D341Med (cell line): ENCODE measurements at regions not wholly inside any gene's neighbourhood (a gene's known extent, or its start where the extent isn't known, plus 50 kb on each side); places are given as distances from the start of the nearest gene placed in this dataset.

Experiments used
- DNase-seq: peaks from one replicate; pipeline ENCODE4 v3.0.0; 2012; ENCODE audit warnings: low spot score

DNA sequence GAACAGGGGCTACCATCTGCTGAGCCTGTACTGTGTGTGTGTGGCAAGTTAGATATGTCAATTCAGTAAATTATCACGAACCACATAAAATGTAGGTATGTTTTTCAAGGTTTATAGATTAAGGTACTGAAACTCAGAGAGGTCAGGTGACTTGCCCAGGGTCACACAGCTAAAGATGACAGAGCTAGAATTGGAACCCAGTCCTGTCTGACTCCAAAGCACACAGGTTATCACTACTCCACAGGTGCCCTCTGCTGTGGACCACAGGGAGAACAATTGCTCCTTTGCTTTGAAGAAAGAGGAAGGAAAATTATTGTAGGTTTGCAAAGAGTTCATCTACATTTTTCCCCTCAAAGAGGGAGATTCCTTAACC is 229.7 kb upstream of the AGAP1 start:
- no peak for DNase-seq

DNA sequence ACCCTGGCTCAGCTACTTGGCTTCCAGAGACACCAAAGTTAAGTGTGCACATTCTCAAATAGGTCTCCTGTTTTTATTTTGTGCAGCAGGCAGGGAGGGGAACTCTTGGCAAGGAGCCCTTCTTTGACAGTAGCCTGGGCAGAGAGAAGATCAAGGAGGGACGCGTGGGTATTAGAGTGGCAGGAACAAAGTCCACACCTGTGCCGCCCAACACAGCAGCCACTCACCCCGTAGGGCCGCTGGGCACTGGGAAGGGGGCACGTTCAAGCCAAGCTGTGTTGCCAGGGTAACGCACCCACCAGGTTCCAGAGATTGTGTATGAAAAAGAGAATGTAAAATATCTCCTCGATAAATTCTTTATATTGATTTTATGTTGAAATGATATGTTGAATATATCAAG is 229.3 kb upstream of the AGAP1 start:
- no peak for DNase-seq

DNA sequence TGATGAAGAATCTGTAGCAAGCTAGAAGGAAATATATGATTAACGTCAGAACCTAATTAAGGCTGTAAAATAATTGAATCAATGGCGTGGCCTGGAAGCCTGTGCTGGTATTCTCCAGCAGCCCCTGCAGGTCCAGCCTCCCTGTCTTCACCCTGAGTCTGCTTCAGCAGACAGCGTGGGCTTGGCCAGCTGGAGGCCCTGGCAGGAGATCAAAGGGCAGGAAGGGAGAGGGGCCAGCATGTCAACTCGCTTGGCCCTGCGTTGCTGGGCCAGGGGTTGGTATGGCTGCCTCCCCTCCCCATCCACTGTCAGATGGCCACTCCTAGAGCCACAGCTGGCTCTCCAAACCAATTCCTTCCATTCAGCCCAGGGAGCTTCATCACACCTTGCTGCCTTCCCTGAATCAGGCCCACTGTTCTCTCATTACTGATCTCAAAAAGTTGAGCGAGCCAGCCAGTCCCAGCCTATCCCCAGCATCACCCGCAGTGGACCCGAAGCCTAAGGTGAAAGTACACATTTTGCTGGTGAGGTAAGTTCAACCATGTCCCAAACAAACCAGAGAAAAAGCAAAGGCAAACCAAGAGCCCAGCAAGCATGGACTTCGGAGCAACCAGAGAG is 228.4 kb upstream of the AGAP1 start:
- no peak for DNase-seq

DNA sequence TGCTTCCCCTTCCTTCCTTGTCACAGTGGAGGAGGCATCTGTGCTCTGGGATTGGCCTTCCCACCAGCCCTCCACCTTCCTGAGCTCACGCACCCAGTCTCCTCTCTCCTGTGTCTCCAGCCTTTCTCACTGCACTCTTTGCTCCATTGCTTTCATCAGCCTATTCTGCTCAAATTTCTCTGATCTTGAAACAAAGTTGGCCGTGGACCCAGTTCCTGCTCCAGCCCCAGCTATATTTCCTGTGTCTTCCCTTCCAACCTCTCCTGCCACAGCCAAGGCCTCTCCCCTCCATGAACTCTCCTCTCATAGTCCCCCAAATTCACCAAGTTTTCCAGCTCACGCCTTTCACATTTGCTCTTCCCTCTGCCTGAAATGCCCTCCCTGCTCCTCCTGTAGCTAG is 226.6 kb upstream of the AGAP1 start:
- no peak for DNase-seq

DNA sequence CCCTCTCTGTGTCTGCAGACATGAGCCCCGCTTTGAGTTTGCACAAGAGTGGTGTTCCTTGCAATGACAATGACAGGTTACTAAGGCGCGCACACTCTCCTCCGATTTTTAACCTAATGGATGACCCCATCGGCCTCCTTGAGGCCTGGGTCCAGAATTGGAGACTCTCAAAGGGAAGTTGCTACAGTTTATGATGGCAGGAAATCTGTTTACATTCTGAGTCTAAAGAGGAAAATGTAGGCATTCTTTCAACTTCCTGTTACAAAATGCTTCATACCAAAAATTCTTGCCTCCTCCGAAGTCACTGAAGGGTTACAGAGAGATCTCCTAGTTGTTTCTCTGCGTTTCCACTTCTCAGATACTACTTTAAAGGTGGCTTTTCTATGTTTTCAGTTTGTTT is 225.3 kb upstream of the AGAP1 start:
- DNase-seq: no peak

DNA sequence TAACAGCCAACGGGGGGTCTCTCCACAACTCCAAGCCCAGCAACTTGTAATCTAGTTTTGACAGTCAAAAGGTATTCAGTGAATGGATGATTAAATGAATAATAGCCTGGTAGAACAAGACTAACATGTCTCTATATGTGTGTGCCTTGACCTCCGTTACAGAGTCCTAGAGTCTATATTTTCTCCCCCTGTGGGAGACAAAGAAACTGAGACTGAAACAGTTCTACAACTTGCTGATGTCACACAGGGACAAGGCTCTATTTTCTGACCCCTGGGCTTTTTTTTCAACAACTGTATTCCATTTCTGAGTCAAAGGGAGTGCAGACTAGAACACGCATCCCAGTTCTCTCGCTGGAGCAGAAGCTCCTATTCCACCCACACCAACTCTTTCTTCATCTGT is 223.6 kb upstream of the AGAP1 start:
- DNase-seq: no peak

DNA sequence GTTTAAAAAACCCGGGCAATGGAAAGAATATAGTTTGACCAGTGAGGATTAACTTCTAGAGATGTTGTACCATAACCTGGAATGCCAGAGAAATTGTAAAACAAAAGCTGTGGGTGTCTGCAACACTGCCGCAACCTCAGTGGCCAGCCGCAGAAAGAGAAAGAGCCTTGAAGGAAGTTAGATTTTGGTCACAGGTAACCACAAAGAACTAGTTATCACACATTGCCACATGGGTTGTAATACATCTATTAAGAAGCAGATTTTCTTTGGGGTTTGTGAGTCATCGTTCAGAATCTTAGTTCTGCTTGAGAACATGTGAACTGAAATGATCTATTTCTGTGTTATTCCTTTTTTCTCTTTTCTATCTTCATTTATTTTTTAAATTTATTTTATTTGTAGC is 222.9 kb upstream of the AGAP1 start:
- DNase-seq: no peak

DNA sequence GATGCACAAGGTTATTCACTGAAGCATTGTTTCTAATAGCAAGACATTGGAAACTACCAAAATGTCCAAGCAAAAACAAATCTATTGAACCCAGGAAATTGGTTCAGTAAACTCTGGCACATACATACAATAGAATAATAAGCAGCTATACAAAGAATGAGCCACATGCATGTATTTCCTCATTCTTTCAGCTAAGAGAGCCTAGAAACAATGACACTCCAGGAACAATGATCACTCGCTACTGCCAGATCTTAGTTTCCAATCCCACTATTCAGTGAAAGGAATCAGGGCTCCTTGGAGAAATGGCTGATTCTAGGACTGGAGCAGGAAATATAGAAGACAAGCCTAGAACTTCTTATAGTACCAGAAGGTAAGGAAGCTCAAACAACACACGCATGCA is 221.9 kb upstream of the AGAP1 start:
- DNase-seq: no peak

DNA sequence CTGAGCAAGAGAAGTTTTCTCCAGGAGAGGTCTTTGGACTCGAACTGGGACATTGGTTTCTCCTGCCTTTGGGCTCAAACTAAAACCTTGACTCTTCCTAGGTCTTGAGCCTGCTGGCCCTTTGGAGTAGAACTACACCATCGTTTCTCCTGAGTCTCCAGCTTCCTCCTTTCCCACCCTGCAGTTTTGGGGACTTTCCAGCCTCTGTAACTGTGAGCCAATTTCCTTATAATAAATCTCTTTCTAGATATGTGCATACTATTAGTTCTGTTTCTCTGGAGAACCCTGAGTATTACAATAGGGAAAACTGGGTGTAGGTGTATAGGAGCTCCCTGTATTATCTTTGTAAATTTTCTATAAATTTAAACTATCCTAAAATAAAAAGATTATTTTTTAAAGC is 219.8 kb upstream of the AGAP1 start:
- no peak for DNase-seq

DNA sequence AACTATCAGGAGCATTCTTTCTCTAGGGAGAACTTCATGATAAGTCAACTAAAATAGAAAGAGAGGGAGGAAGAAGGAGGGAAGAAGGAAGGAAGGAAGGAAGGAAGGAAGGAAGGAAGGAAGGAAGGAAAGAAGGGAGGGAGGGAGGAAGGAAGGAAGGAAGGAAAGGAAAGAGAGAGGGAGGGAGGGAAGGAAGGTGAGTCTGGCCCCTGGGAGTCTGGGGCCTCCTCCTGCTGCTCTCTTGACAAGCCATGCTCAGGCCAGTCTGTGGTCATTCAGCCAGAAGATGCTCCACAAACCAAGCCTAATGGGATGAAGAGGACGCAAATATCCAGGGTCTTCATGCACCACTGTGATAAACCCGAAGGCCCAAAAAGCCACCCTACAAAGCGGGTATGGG is 216.4 kb upstream of the AGAP1 start:
- no peak for DNase-seq

DNA sequence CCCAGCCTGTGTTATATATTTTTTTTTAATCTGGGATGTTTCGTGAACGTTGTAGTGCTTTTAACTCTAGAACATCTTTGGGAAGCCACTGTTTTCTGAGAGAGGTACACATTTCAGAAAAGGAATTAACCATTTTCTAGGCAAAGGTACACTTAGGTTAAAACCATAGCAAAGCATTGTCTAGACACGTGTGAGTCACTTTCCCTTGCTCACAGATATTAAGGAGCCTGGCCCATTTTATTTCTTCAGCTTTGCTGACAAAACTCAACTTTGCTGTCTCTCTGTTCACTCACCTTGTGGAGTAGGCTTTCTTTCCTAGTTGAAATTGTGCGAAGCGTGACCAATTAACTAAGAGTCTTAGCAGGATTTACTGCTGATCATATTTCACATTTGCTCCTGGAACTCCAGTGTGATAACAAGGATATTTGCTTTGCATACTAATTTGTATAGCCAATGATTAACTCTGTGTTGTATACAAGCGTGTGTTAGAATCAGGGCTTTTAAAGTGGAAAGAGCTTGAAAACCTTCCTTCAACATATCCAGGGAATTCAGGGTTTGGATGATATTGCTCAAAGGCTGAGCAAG is 215.0 kb upstream of the AGAP1 start:
- DNase-seq: no peak

DNA sequence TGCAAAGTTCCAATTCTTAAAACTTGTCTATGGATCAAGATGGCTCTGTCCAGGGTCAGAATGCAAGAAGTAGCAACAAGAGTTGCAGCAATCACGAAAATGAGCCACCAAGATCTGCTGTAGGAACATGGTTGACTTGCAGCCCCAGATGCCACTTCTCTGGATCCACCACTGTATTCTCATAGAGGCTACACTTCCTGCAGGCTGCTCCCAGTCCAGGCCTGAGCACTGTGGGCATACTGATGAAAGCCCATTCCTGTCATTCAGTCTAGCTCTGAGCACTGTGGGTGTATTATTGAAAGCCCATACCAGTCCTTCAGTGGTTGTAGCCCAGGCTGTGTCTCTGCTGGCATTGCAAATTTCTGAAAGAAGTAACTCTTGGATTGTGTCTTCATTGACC is 213.9 kb upstream of the AGAP1 start:
- DNase-seq: no peak

DNA sequence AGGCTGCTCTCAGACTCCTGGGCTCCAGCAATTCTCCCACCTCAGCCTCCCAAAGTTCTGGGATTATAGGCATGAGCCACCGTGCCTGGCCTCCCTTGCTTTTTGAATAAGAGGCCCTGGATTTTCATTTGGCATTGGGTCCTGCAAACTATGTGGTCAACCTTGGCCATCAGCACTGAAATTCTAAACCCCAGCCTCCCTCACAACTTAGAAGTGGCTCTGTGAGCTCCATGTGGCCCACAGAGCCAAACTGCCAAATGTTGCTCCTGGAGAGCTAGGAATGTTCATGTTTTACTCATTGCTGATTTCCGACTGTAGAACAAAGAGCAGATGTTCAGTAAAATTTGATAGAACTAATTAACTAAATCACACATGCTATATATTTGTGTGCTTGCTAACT is 210.6 kb upstream of the AGAP1 start:
- DNase-seq: no peak

DNA sequence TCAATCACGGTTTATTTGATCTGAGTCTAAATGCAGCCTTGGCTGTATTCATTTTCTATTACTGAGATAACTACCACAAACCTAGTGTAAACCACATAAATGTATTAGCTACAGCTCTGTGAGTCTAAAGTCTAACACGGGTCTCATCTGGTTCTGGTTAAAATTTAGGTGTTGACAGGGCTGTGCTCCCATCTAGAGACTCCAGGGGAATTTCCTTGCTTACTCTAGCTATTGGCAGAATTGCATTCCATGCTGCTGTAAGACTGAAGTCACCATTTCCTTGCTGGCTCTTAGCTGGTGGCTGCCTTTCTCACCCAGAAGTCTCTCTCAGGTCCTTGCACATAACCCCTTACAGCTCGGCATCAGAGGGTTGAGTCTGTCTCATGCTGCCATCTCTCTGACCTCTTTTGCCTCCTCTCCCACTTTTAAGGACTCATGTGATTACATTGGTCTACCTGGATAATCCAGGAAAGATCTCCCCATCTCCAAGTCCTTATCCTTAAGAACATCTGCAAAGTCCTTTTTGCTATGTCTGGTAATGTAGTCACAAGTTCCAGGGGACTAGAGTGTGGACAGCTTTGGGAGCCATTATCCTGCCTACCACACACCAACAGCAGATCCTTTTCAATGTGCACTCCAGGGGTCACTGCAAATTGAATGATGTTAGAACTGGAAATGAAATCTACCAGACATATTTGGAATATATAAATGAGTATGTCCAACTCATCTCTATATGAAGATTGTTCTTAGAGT is 207.0 kb upstream of the AGAP1 start:
- no peak for DNase-seq

DNA sequence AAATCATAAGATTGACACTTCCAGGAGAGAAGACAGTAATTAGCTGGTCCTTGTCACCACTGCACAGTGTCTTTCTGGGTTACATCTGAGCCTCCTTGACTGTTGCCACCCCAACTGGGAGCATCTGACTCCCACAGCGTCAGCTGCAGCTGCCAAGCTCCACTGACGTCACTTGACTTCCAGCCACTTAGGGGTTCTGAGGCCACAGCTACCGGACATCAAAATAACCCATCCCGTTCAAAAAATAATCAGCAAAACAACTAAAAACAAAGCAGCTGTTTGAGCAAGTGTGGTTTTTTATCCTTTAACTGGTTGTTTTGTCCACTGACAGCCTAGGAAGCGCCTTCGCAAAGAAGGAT is 206.5 kb upstream of the AGAP1 start:
- DNase-seq: no peak

DNA sequence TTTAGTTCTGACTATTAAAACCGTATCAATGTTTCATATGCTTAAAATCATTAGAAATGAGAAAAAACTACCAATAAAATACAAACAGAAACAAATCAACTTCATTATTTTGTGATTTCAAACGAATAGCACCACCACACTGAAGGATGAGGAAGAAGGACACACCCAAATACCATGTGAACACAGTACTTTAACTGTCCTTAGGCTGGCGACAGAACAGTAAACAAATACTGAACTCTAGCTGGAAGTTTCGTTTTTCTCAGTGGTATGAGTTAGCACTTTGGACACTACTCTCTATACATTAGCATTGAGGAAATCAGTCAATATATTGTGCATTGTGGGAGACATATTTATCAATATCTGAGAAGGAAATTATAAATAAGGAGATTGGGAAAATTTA is 202.4 kb upstream of the AGAP1 start:
- no peak for DNase-seq

DNA sequence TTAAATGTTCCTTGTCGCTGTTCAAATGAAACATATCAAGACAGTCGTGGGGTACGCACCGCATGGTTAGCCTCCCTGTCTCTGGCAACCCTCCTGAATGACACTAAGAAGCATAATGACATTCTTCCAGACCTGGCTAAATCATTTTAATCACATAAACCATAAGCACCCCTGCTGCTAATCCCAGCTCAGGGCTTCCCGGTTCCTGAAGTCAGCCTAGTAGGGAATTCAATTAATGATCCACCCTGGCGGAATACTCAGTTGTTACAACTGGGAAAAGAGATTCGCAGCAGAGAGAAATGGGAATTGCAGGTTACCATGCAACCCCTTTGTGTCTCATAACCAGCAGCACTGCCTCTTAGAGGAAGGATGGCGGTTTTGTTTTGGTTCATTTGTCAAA is 200.8 kb upstream of the AGAP1 start:
- DNase-seq: peak; percentile 84

DNA sequence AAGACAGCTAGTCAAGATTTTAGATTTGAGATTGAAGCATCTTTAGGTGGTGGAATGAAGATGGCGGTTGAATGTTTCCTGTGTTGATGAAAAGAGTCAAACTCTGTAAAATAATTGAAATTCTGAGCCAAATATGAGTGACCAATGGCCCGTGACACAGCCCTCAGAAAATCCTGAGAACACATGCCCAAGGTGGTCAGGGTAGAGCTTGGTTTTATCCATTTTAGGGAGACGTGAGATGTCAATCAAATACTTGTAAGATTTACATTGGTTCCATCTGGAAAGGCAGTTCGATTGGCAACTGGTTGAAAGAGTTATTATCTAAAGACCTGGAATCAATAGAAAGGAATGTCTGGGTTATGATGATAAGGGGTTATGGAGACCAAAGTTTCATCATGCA is 198.0 kb upstream of the AGAP1 start:
- DNase-seq: no peak

DNA sequence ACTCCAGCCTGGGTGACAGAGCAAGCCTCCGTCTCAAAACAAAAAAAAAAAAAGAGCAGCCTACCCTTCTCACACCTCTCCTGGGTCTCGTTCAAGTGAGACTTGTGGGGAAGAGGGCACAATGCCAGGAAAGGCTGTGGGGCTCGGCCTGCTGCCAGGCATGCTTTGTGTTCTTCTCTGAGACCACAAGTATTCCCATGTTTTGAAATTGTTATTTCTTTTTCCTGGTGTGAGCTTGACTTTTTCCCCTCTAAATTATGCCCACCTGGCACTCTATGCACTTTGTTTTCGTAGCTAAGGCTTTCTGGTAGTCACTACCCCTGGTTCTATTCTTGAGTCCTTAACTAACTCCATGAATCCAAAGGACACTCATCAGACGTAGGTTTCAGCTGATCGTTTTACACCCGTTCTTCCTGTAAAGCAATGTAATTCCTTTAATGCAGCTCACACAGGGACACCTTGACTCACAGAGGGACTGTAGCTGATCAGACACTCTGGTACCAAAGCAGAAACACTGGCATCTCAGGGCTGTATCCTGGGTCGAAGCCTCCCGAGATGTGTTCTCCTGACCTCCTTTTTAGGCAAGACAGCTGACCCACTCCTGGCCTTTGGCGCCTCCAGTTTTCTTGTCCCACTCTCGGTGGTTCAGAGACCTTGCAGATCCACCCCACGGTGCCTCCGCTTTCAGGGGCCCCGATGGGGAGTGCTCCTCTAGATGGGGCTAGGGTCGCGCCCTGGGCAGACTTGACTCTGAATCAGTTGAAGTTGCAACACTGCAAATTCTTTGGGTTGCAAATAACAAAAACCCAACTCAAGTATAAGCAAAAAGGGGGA is 193.3 kb upstream of the AGAP1 start:
- no peak for DNase-seq

DNA sequence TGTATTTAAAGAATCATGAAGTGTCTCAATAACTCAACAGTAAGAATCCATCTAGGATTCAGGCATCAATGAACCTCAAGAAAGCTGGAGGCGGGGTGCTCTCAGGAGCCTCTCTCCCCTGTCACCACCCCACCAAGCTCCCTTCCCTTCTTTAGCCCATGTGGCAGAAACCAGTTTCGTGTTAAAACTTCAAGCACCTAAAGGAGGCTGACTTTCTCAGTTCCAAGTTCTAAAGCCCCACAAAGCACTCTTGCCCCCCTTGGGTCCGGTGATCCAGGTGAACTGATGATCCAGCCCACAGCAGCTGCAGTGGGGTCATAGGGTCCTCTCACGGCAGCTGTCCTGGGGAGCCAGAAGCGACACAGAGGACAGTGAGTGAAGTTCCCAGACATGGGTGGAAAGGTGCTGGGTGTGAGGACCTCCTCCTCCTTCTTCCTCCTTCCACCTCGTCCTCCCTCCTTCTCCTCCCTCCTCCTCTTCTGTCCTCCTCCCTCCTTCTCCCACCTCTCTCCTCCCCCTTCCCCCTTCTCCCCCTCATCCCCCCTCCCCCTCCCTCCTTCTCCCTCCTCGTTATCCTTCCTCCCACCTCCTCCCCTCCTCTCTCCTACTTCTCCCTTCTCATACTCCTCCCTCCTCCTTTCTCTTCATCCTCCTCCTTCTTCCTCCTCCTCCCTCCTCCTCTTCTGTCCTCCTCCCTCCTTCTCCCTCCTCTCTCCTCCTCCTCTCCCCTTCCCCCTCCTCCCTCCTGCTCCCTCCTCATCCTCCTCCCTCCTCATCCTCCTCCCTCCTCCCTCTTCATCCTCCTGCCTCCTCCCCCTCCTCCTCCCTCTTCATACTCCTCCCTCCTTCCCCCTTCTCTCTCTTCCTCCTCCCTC is 192.4 kb upstream of the AGAP1 start:
- DNase-seq: no peak

DNA sequence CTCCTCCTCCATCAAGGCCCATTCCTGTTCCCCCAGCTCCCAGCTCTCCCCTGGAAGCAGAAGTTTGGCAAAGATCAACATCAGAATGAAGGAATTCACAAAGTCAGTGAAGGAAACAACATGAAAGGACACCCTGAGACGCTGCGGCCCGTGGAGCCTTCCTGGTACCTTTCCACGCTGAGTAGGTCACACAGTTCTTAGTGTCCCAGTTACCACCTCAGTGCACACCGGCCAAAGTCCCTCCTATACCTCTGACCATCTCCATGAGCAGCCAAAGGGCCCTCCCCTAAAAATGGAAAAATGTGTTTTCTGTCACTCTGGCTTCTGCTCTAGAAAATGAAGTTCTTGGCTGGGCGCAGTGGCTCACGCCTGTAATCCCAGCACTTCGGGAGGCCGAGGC is 191.6 kb upstream of the AGAP1 start:
- no peak for DNase-seq
